HG02970 (cell line): ENCODE measurements at regions not wholly inside any gene's neighbourhood (a gene's known extent, or its start where the extent isn't known, plus 50 kb on each side); places are given as distances from the start of the nearest gene placed in this dataset.

Experiments used
- ATAC-seq: cut with Tn5 transposase; IDR thresholded peaks from one replicate; pipeline ENCODE4 v1.9.1; 2021; ENCODE audit warnings: mild to moderate bottlenecking, moderate library complexity, moderate number of reproducible peaks; ENCODE audit not compliant: unreplicated experiment, low FRiP score

GRCh38 chr9:105059252-105059651 is 131.3 kb upstream of the ABCA1 start:
- no peak for ATAC-seq

- no peak for ATAC-seq
Measured at GRCh38 chr9:105062222-105062855, 134.4 kb upstream of the ABCA1 start.

GRCh38 chr9:105064248-105065097 is 136.5 kb upstream of the ABCA1 start:
- no peak for ATAC-seq

- ATAC-seq, result no peak
Measured at GRCh38 chr9:105065098-105066088, 137.4 kb upstream of the ABCA1 start.

- no peak for ATAC-seq
Measured at GRCh38 chr9:105066275-105066865, 138.4 kb upstream of the ABCA1 start.

- ATAC-seq, result no peak
Measured at GRCh38 chr9:105067895-105068580, 140.1 kb upstream of the ABCA1 start.

GRCh38 chr9:105069285-105069684 is 141.3 kb upstream of the ABCA1 start:
- ATAC-seq, result no peak

GRCh38 chr9:105069696-105070095 is 141.7 kb upstream of the ABCA1 start:
- ATAC-seq, result no peak

GRCh38 chr9:105070176-105070575 is 142.2 kb upstream of the ABCA1 start:
- ATAC-seq, result no peak

GRCh38 chr9:105072476-105072875 is 144.5 kb upstream of the ABCA1 start:
- ATAC-seq, result no peak

- ATAC-seq, result no peak
Measured at GRCh38 chr9:105073147-105073546, 145.2 kb upstream of the ABCA1 start.

GRCh38 chr9:105074491-105074890 is 146.5 kb upstream of the ABCA1 start:
- ATAC-seq, result no peak

GRCh38 chr9:105076729-105077128 is 148.8 kb upstream of the ABCA1 start:
- no peak for ATAC-seq

- ATAC-seq, result no peak
Measured at GRCh38 chr9:105079457-105079856, 151.5 kb upstream of the ABCA1 start.

- no peak for ATAC-seq
Measured at GRCh38 chr9:105082843-105083242, 154.9 kb upstream of the ABCA1 start.

GRCh38 chr9:105083256-105083655 is 155.3 kb upstream of the ABCA1 start:
- ATAC-seq, result no peak

- no peak for ATAC-seq
Measured at GRCh38 chr9:105087910-105088898, 156.2 kb upstream of the SLC44A1 start.

GRCh38 chr9:105089874-105090273 is 154.6 kb upstream of the SLC44A1 start:
- ATAC-seq, result no peak
